ENCODE measurements at regions not wholly inside any gene's neighbourhood (a gene's known extent, or its start where the extent isn't known, plus 50 kb on each side); places are given as distances from the start of the nearest gene placed in this dataset.
A peak's percentile ranks its signal among the peaks of the same experiment; 100 is the strongest.

- DNase-seq: peak; percentile 89
Observed at GRCh38 chr2:174667250-174667860, 69.8 kb upstream of the WIPF1 start.

- no peak for DNase-seq
Observed at GRCh38 chr2:174666845-174667244, 69.2 kb upstream of the WIPF1 start.

GRCh38 chr2:174666312-174666711 lies 68.7 kb upstream of the WIPF1 start:
- DNase-seq: no peak

GRCh38 chr2:174664084-174664759 lies 66.6 kb upstream of the WIPF1 start:
- DNase-seq: no peak

GRCh38 chr2:174663550-174663949 lies 65.9 kb upstream of the WIPF1 start:
- DNase-seq: no peak

- DNase-seq: no peak
Observed at GRCh38 chr2:174662859-174663258, 65.3 kb upstream of the WIPF1 start.

GRCh38 chr2:174662459-174662858 lies 64.9 kb upstream of the WIPF1 start:
- no peak for DNase-seq

GRCh38 chr2:174660984-174661675 lies 63.5 kb upstream of the WIPF1 start:
- no peak for DNase-seq

- DNase-seq: no peak
Observed at GRCh38 chr2:174659069-174659900, 61.7 kb upstream of the WIPF1 start.

- DNase-seq: no peak
Observed at GRCh38 chr2:174656676-174657176, 59.1 kb upstream of the WIPF1 start.

- no peak for DNase-seq
Observed at GRCh38 chr2:174656035-174656434, 58.4 kb upstream of the WIPF1 start.

GRCh38 chr2:174654419-174654941 lies 56.9 kb upstream of the WIPF1 start:
- no peak for DNase-seq

- no peak for DNase-seq
Observed at GRCh38 chr2:174648896-174649295, 51.3 kb upstream of the WIPF1 start.

All from islet precursor cell (in vitro differentiated cells).